IMR-90 (cell line): ENCODE measurements at regions not wholly inside any gene's neighbourhood (a gene's known extent, or its start where the extent isn't known, plus 50 kb on each side); places are given as distances from the start of the nearest gene placed in this dataset.

Experiments used
- ATAC-seq: fragments of 200-7000 bp; cut with Tn5 transposase; 2 replicates; pipeline ENCODE4 v1.9.1; 2020; ENCODE audit warnings: low read depth, mild to moderate bottlenecking, moderate library complexity
- BruUV-seq: library from RNA; stranded (reverse); fragments of 400-500 nt; replicated peaks from 2 replicates; lab custom pipeline; 2021; lab: Mats Ljungman, UMichigan
- CTCF ChIA-PET: fragments of 300-600 bp; formaldehyde crosslinking; extraction: SDS; loops from one replicate; lab custom pipeline; 2021; ENCODE audit warnings: antibody characterized with exemption; lab: Yijun Ruan, JAX
- POLR2A ChIA-PET: fragments of 300-600 bp; sonication (Branson Sonifier 250); formaldehyde crosslinking; loops from one replicate; lab custom pipeline; 2022; ENCODE audit warnings: antibody characterized with exemption; ENCODE audit not compliant: unreplicated experiment; lab: Charles Lee
- DNase-seq: peaks from one replicate; pipeline ENCODE4 v3.0.0; 2013
- H2AFZ ChIP-seq: replicated peaks from 2 replicates; pipeline ENCODE3; 2013; ENCODE audit warnings: low read length, mild to moderate bottlenecking; ENCODE audit not compliant: poor library complexity
- H2AK5ac ChIP-seq: 2 replicates; pipeline ENCODE4 v1.6.1; 2013; ENCODE audit warnings: low read depth, low read length, inconsistent platforms
- H2AK9ac ChIP-seq: replicated peaks from 2 replicates; pipeline ENCODE3; 2013; ENCODE audit warnings: mild to moderate bottlenecking, low read depth, low read length, moderate library complexity; ENCODE audit not compliant: poor library complexity
- H2BK120ac ChIP-seq: 2 replicates; pipeline ENCODE4 v1.6.1; 2013; ENCODE audit warnings: low read depth, low read length, inconsistent platforms
- H2BK15ac ChIP-seq: 3 replicates; pipeline ENCODE4 v1.6.1; 2013; ENCODE audit warnings: low read depth, low read length, inconsistent platforms
- H2BK20ac ChIP-seq: 2 replicates; pipeline ENCODE4 v1.6.1; 2013; ENCODE audit warnings: low read depth, mild to moderate bottlenecking, inconsistent platforms, low read length, moderate library complexity
- H2BK5ac ChIP-seq: 2 replicates; pipeline ENCODE4 v1.6.1; 2013; ENCODE audit warnings: mild to moderate bottlenecking, low read depth, low read length, inconsistent platforms; ENCODE audit not compliant: poor library complexity, severe bottlenecking
- H3K14ac ChIP-seq: replicated peaks from 2 replicates; pipeline ENCODE4 v1.6.1; 2013; ENCODE audit warnings: low read depth, low read length, inconsistent platforms
- H3K18ac ChIP-seq: 2 replicates; pipeline ENCODE4 v1.6.1; 2013; ENCODE audit warnings: low read depth, low read length, control low read depth
- H3K23ac ChIP-seq: 2 replicates; pipeline ENCODE4 v1.6.1; 2013; ENCODE audit warnings: low read depth, low read length, inconsistent platforms
- H3K27ac ChIP-seq: 2 replicates; pipeline ENCODE4 v1.5.1; 2013; ENCODE audit warnings: mild to moderate bottlenecking, control low read depth, low read length; ENCODE audit not compliant: insufficient read depth
- H3K27me3 ChIP-seq: 2 replicates; pipeline ENCODE4 v1.6.1; 2013; ENCODE audit warnings: low read length; ENCODE audit not compliant: control insufficient read depth, insufficient read depth
- H3K36me3 ChIP-seq: 2 replicates; pipeline ENCODE4 v1.6.1; 2013; ENCODE audit warnings: low read length, mixed read lengths; ENCODE audit not compliant: control insufficient read depth, insufficient read depth
- H3K4ac ChIP-seq: 2 replicates; pipeline ENCODE4 v1.6.1; 2013; ENCODE audit warnings: low read depth, low read length, inconsistent platforms
- H3K4me1 ChIP-seq: 2 replicates; pipeline ENCODE4 v1.6.1; 2013; ENCODE audit warnings: low read length, mixed read lengths; ENCODE audit not compliant: control insufficient read depth, insufficient read depth
- H3K4me2 ChIP-seq: 2 replicates; pipeline ENCODE4 v1.6.1; 2013; ENCODE audit warnings: low read depth, mild to moderate bottlenecking, control low read depth, low read length, moderate library complexity
- H3K4me3 ChIP-seq: 2 replicates; pipeline ENCODE4 v1.5.1; 2013; ENCODE audit warnings: low read depth, mild to moderate bottlenecking, control low read depth, low read length, moderate library complexity; ENCODE audit not compliant: insufficient read depth
- H3K56ac ChIP-seq: 2 replicates; pipeline ENCODE4 v1.6.1; 2013; ENCODE audit warnings: low read length, inconsistent platforms; ENCODE audit not compliant: insufficient read depth; ENCODE audit errors: extremely low read depth
- H3K79me1 ChIP-seq, 2 experiments: 2 replicates each; pipeline ENCODE4 v1.6.1; 2013; ENCODE audit warnings: low read length in 2 of 2, inconsistent platforms in 1 of 2, low read depth in 1 of 2
- H3K9ac ChIP-seq: 2 replicates; pipeline ENCODE4 v1.6.1; 2013; ENCODE audit warnings: low read depth, low read length, control low read depth
- H3K9me1 ChIP-seq: 2 replicates; pipeline ENCODE4 v1.6.1; 2013; ENCODE audit warnings: low read length, inconsistent platforms; ENCODE audit not compliant: insufficient read depth
- H3K9me3 ChIP-seq: 2 replicates; pipeline ENCODE4 v1.6.1; 2013; ENCODE audit warnings: low read length; ENCODE audit not compliant: control insufficient read depth, insufficient read depth
- H4K20me1 ChIP-seq: 2 replicates; pipeline ENCODE4 v1.6.1; 2013; ENCODE audit warnings: low read length, inconsistent platforms; ENCODE audit not compliant: insufficient read depth
- H4K5ac ChIP-seq: 2 replicates; pipeline ENCODE4 v1.6.1; 2013; ENCODE audit warnings: mild to moderate bottlenecking, low read depth, low read length, control low read depth
- H4K8ac ChIP-seq, 2 experiments: 2 replicates each; pipeline ENCODE4 v1.6.1; 2013; ENCODE audit warnings: low read depth in 2 of 2, low read length in 2 of 2, control low read depth in 1 of 2, inconsistent platforms in 1 of 2
- H4K91ac ChIP-seq: 2 replicates; pipeline ENCODE4 v1.6.1; 2013; ENCODE audit warnings: low read depth, low read length, inconsistent platforms; ENCODE audit not compliant: insufficient read depth
- BHLHE40 ChIP-seq: fragments of 150-350 bp; IDR thresholded peaks from 2 replicates; pipeline ENCODE4 v1.6.1; 2016; ENCODE audit warnings: mild to moderate bottlenecking, low read depth, low read length
- CEBPB ChIP-seq: IDR thresholded peaks from 2 replicates; pipeline ENCODE4 v1.6.1; 2012; ENCODE audit warnings: low read depth, low read length, improper control_type of control experiment
- CTCF ChIP-seq: conservative IDR thresholded peaks from 2 replicates; pipeline ENCODE4 v1.5.1; 2012; ENCODE audit warnings: mild to moderate bottlenecking, low read depth, low read length, improper control_type of control experiment
- ELK1 ChIP-seq: fragments of 150-350 bp; IDR thresholded peaks from 2 replicates; pipeline ENCODE4 v1.6.1; 2016; ENCODE audit warnings: low read depth, mild to moderate bottlenecking, low read length, moderate library complexity, borderline replicate concordance
- FOS ChIP-seq: fragments of 150-350 bp; IDR thresholded peaks from 2 replicates; pipeline ENCODE4 v1.6.1; 2016; ENCODE audit warnings: low read depth, low read length
- MXI1 ChIP-seq: IDR thresholded peaks from 2 replicates; pipeline ENCODE4 v1.6.1; 2012; ENCODE audit warnings: low read depth, mild to moderate bottlenecking, low read length, moderate library complexity, borderline replicate concordance
- POLR2A ChIP-seq: IDR thresholded peaks from 2 replicates; pipeline ENCODE4 v1.6.1; 2012; ENCODE audit warnings: mild to moderate bottlenecking, low read depth, low read length
- RFX5 ChIP-seq: IDR thresholded peaks from 2 replicates; pipeline ENCODE4 v1.8.0; 2012; ENCODE audit warnings: low read depth, mild to moderate bottlenecking, low read length, moderate library complexity
- SMC3 ChIP-seq: fragments of 150-350 bp; IDR thresholded peaks from 2 replicates; pipeline ENCODE4 v1.6.1; 2016; ENCODE audit warnings: low read depth, mild to moderate bottlenecking, antibody characterized with exemption, low read length, moderate library complexity
- WGBS, 2 experiments: methylation state at CpG; one replicate each; pipeline versions ENCODE4 v1.1.5 to v1.1.7; 2013; ENCODE audit warnings: missing lambda C conversion rate in 2 of 2; ENCODE audit not compliant: insufficient read length in 1 of 2; ENCODE audit errors: extremely low coverage in 2 of 2; 5-methylcytosine and 5-hydroxymethylcytosine counted together
- dilution Hi-C: fragments of 300-500 bp; cut with HindIII; formaldehyde crosslinking; loops from one replicate; pipeline ENCODE4 v1.14.3; 2018; ENCODE audit warnings: low sequenced_read_pairs; ENCODE audit not compliant: unreplicated experiment
- in situ Hi-C: fragments of 300-500 bp; cut with MboI; formaldehyde crosslinking; loops from 3 replicates; pipeline ENCODE4 v1.14.3; 2019; ENCODE audit warnings: low sequenced_read_pairs, inconsistent platforms, mixed read lengths
- intact Hi-C: fragments of 100-400 bp; cut with micrococcal nuclease; formaldehyde crosslinking; loops from 2 replicates; pipeline ENCODE4 v1.10.0; 2022

- Histone ChIP-seq H2BK20ac (no peak overlapping the region), H4K91ac (no peak overlapping the region), H2AK5ac (no peak overlapping the region), H3K23ac (no peak overlapping the region), H3K27me3 (no peaks in the 10 kb centered on the region), H3K14ac (no peak overlapping the region), H4K5ac (no peak overlapping the region), H4K20me1 (no peaks in the 10 kb centered on the region), H2AK9ac (no peak overlapping the region), H2AFZ (no peak overlapping the region), H3K56ac (no peak overlapping the region), H3K9me1 (no peaks in the 10 kb centered on the region), H3K27ac (no peak overlapping the region), H2BK15ac (no peak overlapping the region), H3K9me3 (no peaks in the 10 kb centered on the region), H3K4me1 (no peaks in the 10 kb centered on the region), H3K36me3 (no peaks in the 10 kb centered on the region), H2BK5ac (no peak overlapping the region), H2BK120ac (no peak overlapping the region), H3K9ac (no peak overlapping the region), H3K4me2 (no peak overlapping the region), H4K8ac (no peak overlapping the region), H3K4me3 (no peak overlapping the region), H3K4ac (no peak overlapping the region), H3K18ac (no peak overlapping the region), H3K79me1 (no peaks in the 10 kb centered on the region)
- dilution Hi-C loops (no loop called here), intact Hi-C loops (no loop called here), in situ Hi-C loops (loop anchor here (25.0 kb wide), 1 partner anchor 326 kb away; no protein-coding TSS in a partner anchor)
- POLR2A ChIA-PET: no interaction called here
- no peak for DNase-seq
- ATAC-seq: no peak
- CTCF ChIA-PET: no interaction called here
- WGBS, 2 experiments: no CpG with 5 or more reads among the region's 2 CpGs
- no TSS peak for BruUV-seq
- TF ChIP-seq FOS (no peak), CTCF (no peak), SMC3 (no peak), BHLHE40 (no peak), MXI1 (no peak), ELK1 (no peak), POLR2A (no peak), RFX5 (no peak), CEBPB (no peak)
Measured at GRCh38 chr7:122211362-122211761, 67.3 kb upstream of the AASS start.
